ENCODE measurements at regions not wholly inside any gene's neighbourhood (a gene's known extent, or its start where the extent isn't known, plus 50 kb on each side); places are given as distances from the start of the nearest gene placed in this dataset.

DNA sequence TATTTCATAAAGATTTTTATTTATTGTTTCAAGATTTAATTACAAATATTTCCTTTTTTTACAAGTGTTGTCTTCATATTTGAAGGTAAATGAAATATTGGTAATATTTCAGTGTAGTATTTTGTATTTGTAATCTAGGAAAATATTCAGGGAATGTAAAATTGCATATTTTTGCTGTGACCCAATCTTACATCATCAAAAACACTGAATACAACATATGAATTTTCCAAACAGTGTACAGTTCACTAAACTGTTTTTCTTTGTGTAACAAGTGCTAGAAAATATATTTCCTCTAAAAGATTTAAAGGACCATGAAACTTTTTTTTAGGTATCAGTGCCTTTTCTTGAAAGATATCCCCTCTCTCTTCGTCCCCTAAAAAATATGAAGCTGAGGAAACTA, 251.9 kb upstream of the KCND2 start:
- TF ChIP-seq, protein P1, sequence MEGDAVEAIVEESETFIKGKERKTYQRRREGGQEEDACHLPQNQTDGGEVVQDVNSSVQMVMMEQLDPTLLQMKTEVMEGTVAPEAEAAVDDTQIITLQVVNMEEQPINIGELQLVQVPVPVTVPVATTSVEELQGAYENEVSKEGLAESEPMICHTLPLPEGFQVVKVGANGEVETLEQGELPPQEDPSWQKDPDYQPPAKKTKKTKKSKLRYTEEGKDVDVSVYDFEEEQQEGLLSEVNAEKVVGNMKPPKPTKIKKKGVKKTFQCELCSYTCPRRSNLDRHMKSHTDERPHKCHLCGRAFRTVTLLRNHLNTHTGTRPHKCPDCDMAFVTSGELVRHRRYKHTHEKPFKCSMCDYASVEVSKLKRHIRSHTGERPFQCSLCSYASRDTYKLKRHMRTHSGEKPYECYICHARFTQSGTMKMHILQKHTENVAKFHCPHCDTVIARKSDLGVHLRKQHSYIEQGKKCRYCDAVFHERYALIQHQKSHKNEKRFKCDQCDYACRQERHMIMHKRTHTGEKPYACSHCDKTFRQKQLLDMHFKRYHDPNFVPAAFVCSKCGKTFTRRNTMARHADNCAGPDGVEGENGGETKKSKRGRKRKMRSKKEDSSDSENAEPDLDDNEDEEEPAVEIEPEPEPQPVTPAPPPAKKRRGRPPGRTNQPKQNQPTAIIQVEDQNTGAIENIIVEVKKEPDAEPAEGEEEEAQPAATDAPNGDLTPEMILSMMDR (conservative IDR thresholded peaks at IDR 0.05; ENCODE audit: low read depth, low read length) = no peak
- TF ChIP-seq RFX5 (IDR thresholded peaks at IDR 0.05; ENCODE audit: low read depth, low read length) (no peak), RAD21 (IDR thresholded peaks at IDR 0.05; ENCODE audit: low read length) (no peak), NFE2L2 (IDR thresholded peaks at IDR 0.05; ENCODE audit: low read depth, low read length) (no peak)

All from IMR-90 (cell line).